GM18909 (cell line): ENCODE measurements at regions not wholly inside any gene's neighbourhood (a gene's known extent, or its start where the extent isn't known, plus 50 kb on each side); places are given as distances from the start of the nearest gene placed in this dataset.
"Not testable (repeated sequence)": the region's sequence is repeated elsewhere in the genome, so short reads cannot be mapped to it uniquely, and the experiment has no call there.

Experiments
- ATAC-seq: cut with Tn5 transposase; IDR thresholded peaks from one replicate; pipeline ENCODE4 v1.9.1; 2021; ENCODE audit warnings: mild to moderate bottlenecking; ENCODE audit not compliant: unreplicated experiment, poor library complexity

GRCh38 chr3:18086078-18086477, 339.1 kb downstream of the SATB1 start:
- ATAC-seq: no peak

GRCh38 chr3:18085429-18085828, 339.7 kb downstream of the SATB1 start:
- ATAC-seq: no peak

GRCh38 chr3:18083273-18083590, 340.8 kb upstream of the TBC1D5 start:
- ATAC-seq: not testable (repeated sequence)

GRCh38 chr3:18082551-18083272, 340.3 kb upstream of the TBC1D5 start:
- ATAC-seq: no peak

GRCh38 chr3:18080198-18080689, 337.8 kb upstream of the TBC1D5 start:
- ATAC-seq: no peak

- no peak for ATAC-seq
Observed at GRCh38 chr3:18079739-18080138, 337.3 kb upstream of the TBC1D5 start.

- ATAC-seq: no peak
Observed at GRCh38 chr3:18079062-18079461, 336.6 kb upstream of the TBC1D5 start.

GRCh38 chr3:18077128-18077840, 334.9 kb upstream of the TBC1D5 start:
- no peak for ATAC-seq

GRCh38 chr3:18076301-18076700, 333.9 kb upstream of the TBC1D5 start:
- no peak for ATAC-seq

GRCh38 chr3:18075799-18076198, 333.4 kb upstream of the TBC1D5 start:
- no peak for ATAC-seq

GRCh38 chr3:18071833-18072232, 329.4 kb upstream of the TBC1D5 start:
- ATAC-seq: no peak

GRCh38 chr3:18070944-18071343, 328.5 kb upstream of the TBC1D5 start:
- no peak for ATAC-seq

GRCh38 chr3:18070231-18070630, 327.8 kb upstream of the TBC1D5 start:
- no peak for ATAC-seq

GRCh38 chr3:18069568-18069967, 327.1 kb upstream of the TBC1D5 start:
- ATAC-seq: no peak

GRCh38 chr3:18066899-18067582, 324.6 kb upstream of the TBC1D5 start:
- no peak for ATAC-seq

GRCh38 chr3:18064586-18064985, 322.2 kb upstream of the TBC1D5 start:
- no peak for ATAC-seq

GRCh38 chr3:18062657-18063025, 320.2 kb upstream of the TBC1D5 start:
- ATAC-seq: no peak

GRCh38 chr3:18061737-18062656, 319.6 kb upstream of the TBC1D5 start:
- ATAC-seq: no peak

- no peak for ATAC-seq
Observed at GRCh38 chr3:18058666-18059065, 316.2 kb upstream of the TBC1D5 start.

GRCh38 chr3:18057471-18058091, 315.1 kb upstream of the TBC1D5 start:
- no peak for ATAC-seq
